HAP-1 (cell line): ENCODE measurements at regions not wholly inside any gene's neighbourhood (a gene's known extent, or its start where the extent isn't known, plus 50 kb on each side); places are given as distances from the start of the nearest gene placed in this dataset.

Experiments
- DNase-seq, 2 experiments: peaks; one replicate each; pipeline ENCODE4 v3.0.0-alpha.2; 2016 to 2020; ENCODE audit warnings: low spot score in 2 of 2
- H3K27me3 ChIP-seq: fragments of 250-450 bp; sonication (Bioruptor Pico); 2 replicates; pipeline ENCODE4 v1.5.1; 2020; ENCODE audit warnings: low read depth, mild to moderate bottlenecking, moderate library complexity
- H3K36me3 ChIP-seq: fragments of 250-450 bp; sonication (Bioruptor Pico); replicated peaks from 2 replicates; pipeline ENCODE4 v1.5.1; 2020; ENCODE audit warnings: mild to moderate bottlenecking
- H3K4me1 ChIP-seq: fragments of 250-450 bp; sonication (Bioruptor Pico); 2 replicates; pipeline ENCODE4 v1.5.1; 2020; ENCODE audit warnings: mild to moderate bottlenecking
- H3K4me3 ChIP-seq: fragments of 250-450 bp; sonication (Bioruptor Pico); 2 replicates; pipeline ENCODE4 v1.5.1; 2020; ENCODE audit warnings: mild to moderate bottlenecking, moderate library complexity
- H3K9me3 ChIP-seq: fragments of 250-450 bp; sonication (Bioruptor Pico); 2 replicates; pipeline ENCODE4 v1.5.1; 2020; ENCODE audit warnings: mild to moderate bottlenecking, moderate library complexity
- in situ Hi-C: fragments of 300-500 bp; cut with MboI; formaldehyde crosslinking; loops from 3 replicates; pipeline ENCODE4 v1.14.3; 2020; ENCODE audit warnings: low sequenced_read_pairs, inconsistent platforms, mixed read lengths

GRCh38 chr2:6372317-6372901, 493.3 kb downstream of the CMPK2 start:
- Histone ChIP-seq H3K27me3 (no peaks in the 10 kb centered on the region), H3K9me3 (no peaks in the 10 kb centered on the region), H3K4me1 (no peaks in the 10 kb centered on the region), H3K4me3 (no peak overlapping the region), H3K36me3 (no peaks in the 10 kb centered on the region)
- DNase-seq: no peak
- in situ Hi-C loops: no loop called here

- no peak for DNase-seq
- H3K4me3 ChIP-seq: no peak overlapping the region
- in situ Hi-C loops: no loop called here
Measured at GRCh38 chr2:6381326-6381725, 484.4 kb downstream of the CMPK2 start.

DNA sequence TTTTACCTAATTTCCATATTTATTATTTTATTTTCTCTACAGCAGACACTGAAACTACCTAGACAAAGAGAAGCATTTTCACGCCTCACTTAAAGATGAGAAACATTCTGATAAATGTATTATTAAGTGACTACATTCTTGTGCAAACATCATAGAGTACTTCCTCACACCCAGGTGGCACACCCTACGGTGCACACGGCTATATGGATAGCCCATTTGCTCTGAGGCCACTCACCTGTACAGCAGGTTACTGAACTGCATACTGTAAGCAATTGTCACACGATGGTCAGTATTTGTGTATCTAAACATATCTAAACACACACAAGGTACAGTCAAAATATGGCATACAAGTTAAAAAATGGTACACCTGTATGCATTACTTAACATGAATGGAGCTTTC, 481.4 kb downstream of the CMPK2 start:
- DNase-seq: no peak
- in situ Hi-C loops: no loop called here
- Histone ChIP-seq H3K9me3 (no peaks in the 10 kb centered on the region; the same call in 1 of the 2 replicates), H3K27me3 (no peaks in the 10 kb centered on the region), H3K4me3 (no peak overlapping the region), H3K4me1 (no peaks in the 10 kb centered on the region), H3K36me3 (no peaks in the 10 kb centered on the region)

More at GRCh38 chr2:6381326-6381725, 484.4 kb downstream of the CMPK2 start:
- H3K4me1 ChIP-seq: no peaks in the 10 kb centered on the region
- H3K36me3 ChIP-seq: no peaks in the 10 kb centered on the region
- no peaks in the 10 kb centered on the region; the same call in 1 of the 2 replicates for H3K9me3 ChIP-seq
- H3K27me3 ChIP-seq: no peaks in the 10 kb centered on the region

- in situ Hi-C loops: no loop called here
- DNase-seq: no peak
- no peaks in the 10 kb centered on the region; the same call in 1 of the 2 replicates for H3K9me3 ChIP-seq
- H3K27me3 ChIP-seq: no peaks in the 10 kb centered on the region
- no peak overlapping the region for H3K4me3 ChIP-seq
- no peaks in the 10 kb centered on the region for H3K36me3 ChIP-seq
- no peaks in the 10 kb centered on the region for H3K4me1 ChIP-seq
Measured at GRCh38 chr2:6392354-6392753, 473.4 kb downstream of the CMPK2 start.

- no peaks in the 10 kb centered on the region for H3K27me3 ChIP-seq
- DNase-seq: no peak
- in situ Hi-C loops: no loop called here
- no peaks in the 10 kb centered on the region for H3K36me3 ChIP-seq
- no peak overlapping the region for H3K4me3 ChIP-seq
- H3K4me1 ChIP-seq: no peaks in the 10 kb centered on the region
- no peaks in the 10 kb centered on the region; the same call in 1 of the 2 replicates for H3K9me3 ChIP-seq
Measured at GRCh38 chr2:6392966-6393365, 472.7 kb downstream of the CMPK2 start.

DNA sequence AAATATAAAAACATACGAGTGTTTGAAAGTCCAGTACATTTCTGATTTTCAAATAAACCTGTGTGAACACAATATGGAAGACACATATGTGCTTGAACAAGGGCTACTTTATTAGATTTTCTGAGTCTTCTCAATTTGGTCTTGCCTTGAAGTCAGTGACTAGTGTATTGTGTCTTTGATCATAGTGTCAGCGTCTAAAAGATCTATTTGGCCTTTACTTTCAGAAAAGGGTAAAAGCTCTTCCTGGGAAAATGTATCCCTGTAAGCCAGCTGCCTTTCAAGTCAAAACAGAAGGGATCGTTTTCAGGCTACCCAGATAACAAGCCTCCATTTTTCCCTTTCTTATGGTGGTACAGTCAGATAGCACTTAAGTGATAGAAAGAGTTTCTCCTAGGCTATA, 471.9 kb downstream of the CMPK2 start:
- H3K4me1 ChIP-seq: no peaks in the 10 kb centered on the region
- no peaks in the 10 kb centered on the region; the same call in 1 of the 2 replicates for H3K9me3 ChIP-seq
- in situ Hi-C loops: no loop called here
- H3K27me3 ChIP-seq: no peaks in the 10 kb centered on the region
- H3K4me3 ChIP-seq: no peak overlapping the region
- no peak for DNase-seq
- H3K36me3 ChIP-seq: no peaks in the 10 kb centered on the region

GRCh38 chr2:6394276-6394675, 471.4 kb downstream of the CMPK2 start:
- no peaks in the 10 kb centered on the region for H3K4me1 ChIP-seq
- H3K27me3 ChIP-seq: no peaks in the 10 kb centered on the region
- in situ Hi-C loops: no loop called here
- no peaks in the 10 kb centered on the region; the same call in 1 of the 2 replicates for H3K9me3 ChIP-seq
- DNase-seq: no peak
- no peaks in the 10 kb centered on the region for H3K36me3 ChIP-seq
- no peak overlapping the region for H3K4me3 ChIP-seq

DNA sequence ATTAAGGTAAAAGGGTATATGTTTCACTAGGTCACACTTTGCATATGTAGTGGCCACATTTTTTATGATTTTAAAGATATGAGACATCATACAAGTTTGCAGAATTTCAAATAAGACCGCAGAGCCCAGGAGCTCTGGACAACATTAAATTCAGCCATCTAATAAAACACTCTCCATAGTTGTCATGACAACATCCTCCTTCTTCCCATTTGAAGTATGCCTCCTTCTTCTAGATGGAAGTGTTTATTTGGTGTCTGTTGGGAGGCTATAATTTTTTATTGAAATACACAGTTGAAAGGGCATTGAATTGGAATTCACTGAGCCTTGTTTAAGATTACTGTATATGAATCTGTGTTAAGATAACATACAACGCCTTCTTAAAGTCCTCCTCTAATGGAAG, 467.3 kb downstream of the CMPK2 start:
- Histone ChIP-seq H3K4me1 (no peaks in the 10 kb centered on the region), H3K36me3 (no peaks in the 10 kb centered on the region), H3K9me3 (no peaks in the 10 kb centered on the region; the same call in none of the 2 replicates), H3K4me3 (no peak overlapping the region), H3K27me3 (no peaks in the 10 kb centered on the region)
- in situ Hi-C loops: no loop called here
- no peak for DNase-seq

DNA sequence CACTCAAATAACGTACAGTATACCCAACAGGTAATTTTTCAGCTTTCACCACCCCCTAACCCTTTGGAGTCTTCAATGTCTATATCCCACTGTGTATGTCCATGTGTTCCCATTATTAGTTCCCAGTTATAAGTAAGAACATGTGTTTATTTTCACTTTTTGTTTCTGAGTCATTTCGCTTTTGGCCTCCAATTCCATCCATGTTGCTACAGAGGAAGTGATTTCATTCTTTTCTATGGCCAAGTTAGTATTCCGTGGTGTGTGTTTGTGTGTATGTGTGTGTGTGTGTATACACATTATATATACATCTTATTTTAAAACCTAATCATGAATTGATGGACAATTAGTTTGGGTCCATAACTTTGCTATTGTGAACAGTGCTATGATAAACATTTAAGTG, 464.4 kb downstream of the CMPK2 start:
- Histone ChIP-seq H3K27me3 (no peaks in the 10 kb centered on the region), H3K9me3 (no peaks in the 10 kb centered on the region; the same call in none of the 2 replicates), H3K4me1 (no peaks in the 10 kb centered on the region), H3K4me3 (no peak overlapping the region), H3K36me3 (no peaks in the 10 kb centered on the region)
- DNase-seq: no peak
- in situ Hi-C loops: no loop called here

DNA sequence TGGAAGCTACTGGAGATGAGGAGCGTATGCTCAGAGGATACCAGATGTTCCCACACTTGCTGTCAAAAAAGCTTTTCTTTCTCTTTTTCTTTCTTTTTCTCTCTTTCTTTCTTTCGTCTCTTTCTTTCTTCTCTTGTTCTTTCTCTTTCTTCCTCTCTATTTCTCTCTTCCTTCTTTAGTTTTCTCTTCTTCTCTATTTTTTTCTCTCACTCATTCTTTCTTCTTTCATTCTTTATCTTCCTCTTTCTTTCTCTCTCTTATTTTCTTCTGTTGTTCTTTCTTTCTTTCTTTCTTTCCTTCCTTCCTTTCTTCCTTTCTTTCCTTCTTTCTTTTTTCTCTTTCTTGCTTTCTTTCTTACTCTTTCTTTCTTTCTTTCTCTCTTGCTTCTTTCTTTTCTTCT, 457.6 kb downstream of the CMPK2 start:
- in situ Hi-C loops: no loop called here
- DNase-seq: no peak
- H3K9me3 ChIP-seq: no peaks in the 10 kb centered on the region; the same call in 1 of the 2 replicates
- no peak overlapping the region for H3K4me3 ChIP-seq
- no peaks in the 10 kb centered on the region for H3K27me3 ChIP-seq
- H3K4me1 ChIP-seq: no peaks in the 10 kb centered on the region
- H3K36me3 ChIP-seq: no peaks in the 10 kb centered on the region

DNA sequence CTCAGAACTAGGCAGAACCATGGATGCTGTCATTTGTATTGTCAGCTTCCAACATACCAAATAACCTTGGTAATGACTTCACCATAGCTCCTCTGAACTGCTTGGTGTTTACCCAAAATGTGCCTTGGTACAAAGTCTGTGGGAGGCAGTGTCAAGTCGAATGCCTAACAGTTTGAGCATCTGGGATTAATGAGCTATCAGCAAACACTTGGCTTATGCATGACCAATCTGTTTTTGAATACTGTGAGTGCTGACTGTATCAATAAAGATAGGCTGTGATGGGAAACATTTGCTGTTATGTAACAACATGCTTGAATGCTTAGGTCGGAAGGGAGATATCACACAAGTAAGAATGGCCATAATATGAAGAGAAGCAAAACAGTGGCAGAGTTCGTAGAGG, 455.4 kb downstream of the CMPK2 start:
- Histone ChIP-seq H3K36me3 (no peaks in the 10 kb centered on the region), H3K27me3 (no peaks in the 10 kb centered on the region), H3K4me1 (no peaks in the 10 kb centered on the region), H3K9me3 (no peaks in the 10 kb centered on the region), H3K4me3 (no peak overlapping the region)
- DNase-seq: no peak
- in situ Hi-C loops: no loop called here

DNA sequence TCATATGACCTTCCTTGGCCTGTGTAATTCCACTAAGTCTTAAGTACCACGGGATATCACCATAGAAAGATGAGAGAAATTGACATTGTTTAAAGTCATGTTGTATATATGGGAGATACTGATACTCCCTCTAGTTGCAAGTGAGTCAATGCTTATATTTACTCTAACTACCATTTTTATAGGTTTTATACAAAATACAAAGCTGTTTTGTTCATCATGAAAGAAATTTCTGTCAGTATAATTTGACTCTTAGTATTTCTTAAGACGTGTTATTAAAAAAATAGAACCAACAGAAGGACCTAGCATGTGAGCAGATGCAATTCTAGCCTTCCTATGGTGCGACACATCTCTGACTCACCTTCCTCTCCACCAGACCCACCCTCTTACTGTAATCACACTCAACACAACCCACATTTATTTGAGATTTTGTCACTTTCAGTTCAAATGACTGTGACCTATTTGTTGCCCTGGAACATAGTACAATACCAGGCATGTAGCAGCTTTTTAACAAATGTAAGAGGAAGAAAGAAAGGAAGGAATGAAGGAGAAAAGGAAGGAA, 453.1 kb downstream of the CMPK2 start:
- in situ Hi-C loops: no loop called here
- no peaks in the 10 kb centered on the region for H3K9me3 ChIP-seq
- H3K4me1 ChIP-seq: no peaks in the 10 kb centered on the region
- no peaks in the 10 kb centered on the region for H3K36me3 ChIP-seq
- DNase-seq: no peak
- no peaks in the 10 kb centered on the region for H3K27me3 ChIP-seq
- no peak overlapping the region for H3K4me3 ChIP-seq

- no peaks in the 10 kb centered on the region for H3K4me1 ChIP-seq
- H3K4me3 ChIP-seq: no peak overlapping the region
- DNase-seq: no peak
- in situ Hi-C loops: no loop called here
- no peaks in the 10 kb centered on the region for H3K36me3 ChIP-seq
- no peaks in the 10 kb centered on the region for H3K27me3 ChIP-seq
- no peaks in the 10 kb centered on the region for H3K9me3 ChIP-seq
Measured at GRCh38 chr2:6417050-6417449, 448.7 kb downstream of the CMPK2 start.

GRCh38 chr2:6418291-6418690, 447.4 kb downstream of the CMPK2 start:
- no peaks in the 10 kb centered on the region for H3K4me1 ChIP-seq
- in situ Hi-C loops: no loop called here
- H3K9me3 ChIP-seq: no peaks in the 10 kb centered on the region
- H3K4me3 ChIP-seq: no peak overlapping the region
- DNase-seq: no peak
- H3K27me3 ChIP-seq: no peaks in the 10 kb centered on the region
- H3K36me3 ChIP-seq: no peaks in the 10 kb centered on the region
